HepG2 (cell line): ENCODE measurements at regions not wholly inside any gene's neighbourhood (a gene's known extent, or its start where the extent isn't known, plus 50 kb on each side); places are given as distances from the start of the nearest gene placed in this dataset.
A peak's percentile ranks its signal among the peaks of the same experiment; 100 is the strongest.

Source experiments
- ARID2 ChIP-seq: sonication (generic); formaldehyde crosslinking; IDR thresholded peaks from 2 replicates; pipeline ENCODE4 v1.8.1; 2022; ENCODE audit warnings: mild to moderate bottlenecking, missing genetic modification reagents, borderline replicate concordance
- CEBPZ ChIP-seq: IDR thresholded peaks from 2 replicates; pipeline ENCODE4 v1.6.1; 2012; ENCODE audit warnings: low read length, improper control_type of control experiment
- FOSL1 ChIP-seq: sonication (generic); formaldehyde crosslinking; IDR thresholded peaks from 2 replicates; pipeline ENCODE4 v1.9.0; 2021; ENCODE audit warnings: missing genetic modification reagents, borderline replicate concordance
- FOXC1 ChIP-seq: sonication (generic); formaldehyde crosslinking; IDR thresholded peaks from 2 replicates; pipeline ENCODE4 v1.8.0; 2022; ENCODE audit warnings: mild to moderate bottlenecking, missing genetic modification reagents, borderline replicate concordance
- MATR3 ChIP-seq: sonication (generic); formaldehyde crosslinking; IDR thresholded peaks from 2 replicates; pipeline ENCODE4 v1.4.0; 2020; ENCODE audit warnings: missing genetic modification reagents
- NCOA5 ChIP-seq: sonication (generic); formaldehyde crosslinking; IDR thresholded peaks from 2 replicates; pipeline ENCODE4 v1.4.0; 2020; ENCODE audit warnings: missing genetic modification reagents
- SALL1 ChIP-seq: sonication (generic); formaldehyde crosslinking; IDR thresholded peaks from 2 replicates; pipeline ENCODE4 v1.8.0; 2022; ENCODE audit warnings: mild to moderate bottlenecking, missing genetic modification reagents
- TBP ChIP-seq: sonication (generic); formaldehyde crosslinking; IDR thresholded peaks from 2 replicates; pipeline ENCODE4 v1.5.0; 2020; ENCODE audit warnings: missing genetic modification reagents
- ZNF138 ChIP-seq: sonication (generic); formaldehyde crosslinking; IDR thresholded peaks from 2 replicates; pipeline ENCODE4 v1.5.0; 2020; ENCODE audit warnings: mild to moderate bottlenecking, low read depth, missing genetic modification reagents
- ZNF264 ChIP-seq: sonication (generic); formaldehyde crosslinking; IDR thresholded peaks from 2 replicates; pipeline ENCODE4 v1.4.0; 2020; ENCODE audit warnings: missing genetic modification reagents
- ZNF337 ChIP-seq: sonication (generic); formaldehyde crosslinking; IDR thresholded peaks from 2 replicates; pipeline ENCODE4 v1.5.1; 2020; ENCODE audit warnings: missing genetic modification reagents, low read depth, mild to moderate bottlenecking, borderline replicate concordance
- ZNF33A ChIP-seq: sonication (generic); formaldehyde crosslinking; IDR thresholded peaks from 2 replicates; pipeline ENCODE4 v1.5.1; 2020; ENCODE audit warnings: missing genetic modification reagents, mild to moderate bottlenecking, moderate library complexity, borderline replicate concordance
- ZNF484 ChIP-seq: sonication (generic); formaldehyde crosslinking; IDR thresholded peaks from 2 replicates; pipeline ENCODE4 v1.5.1; 2020; ENCODE audit warnings: mild to moderate bottlenecking, low read depth, missing genetic modification reagents, borderline replicate concordance
- ZNF646 ChIP-seq: sonication (generic); formaldehyde crosslinking; IDR thresholded peaks from 2 replicates; pipeline ENCODE4 v1.9.0; 2021; ENCODE audit warnings: mild to moderate bottlenecking, missing genetic modification reagents
- ZNF740 ChIP-seq: sonication (generic); formaldehyde crosslinking; IDR thresholded peaks from 2 replicates; pipeline ENCODE4 v1.4.0; 2020; ENCODE audit warnings: missing genetic modification reagents
- ZSCAN5A ChIP-seq: sonication (generic); formaldehyde crosslinking; IDR thresholded peaks from 2 replicates; pipeline ENCODE4 v1.8.0; 2022; ENCODE audit warnings: mild to moderate bottlenecking, missing genetic modification reagents, borderline replicate concordance

GRCh38 chr3:126267169-126267975, 87.0 kb upstream of the ALDH1L1 start (continued):
- TF ChIP-seq ZNF646 (CRISPR knock-in tag) (no peak; the same call in 1 of the 2 replicates), ZNF337 (no peak), ZNF740 (no peak), ARID2 (no peak), FOSL1 (CRISPR knock-in tag) (no peak), ZSCAN5A (CRISPR knock-in tag) (no peak), CEBPZ (no peak), FOXC1 (peak; percentile 51; the same call in 1 of the 2 replicates), ZNF264 (CRISPR knock-in tag) (no peak), ZNF138 (CRISPR knock-in tag) (no peak), ZNF484 (CRISPR knock-in tag) (no peak), ZNF33A (CRISPR knock-in tag) (no peak), MATR3 (CRISPR knock-in tag) (no peak), SALL1 (peak; percentile 58), TBP (CRISPR knock-in tag) (no peak; the same call in 1 of the 2 replicates), NCOA5 (CRISPR knock-in tag) (no peak)
